Heart right ventricle (tissue), 16 donors: ENCODE measurements at regions not wholly inside any gene's neighbourhood (a gene's known extent, or its start where the extent isn't known, plus 50 kb on each side); places are given as distances from the start of the nearest gene placed in this dataset.

Source experiments
- ATAC-seq, 8 donors: fragments of 200-7000 bp; cut with Tn5 transposase; one replicate each; pipeline ENCODE4 v1.9.1; 2020; ENCODE audit warnings: mild to moderate bottlenecking in 8 of 8, moderate library complexity in 8 of 8, moderate number of reproducible peaks in 1 of 8
- DNase-seq, 2 donors: peaks; one replicate each; pipeline ENCODE4 v3.0.0-alpha.2; 2020
- H3K27ac ChIP-seq, 10 donors: fragments of 200-600 bp; sonication (generic) in 2 of 10; one replicate each; pipeline versions ENCODE4 v1.5.0 to v1.8.0; 2020 to 2022; ENCODE audit warnings: mild to moderate bottlenecking in 3 of 10
- H3K27me3 ChIP-seq, 7 donors: fragments of 200-600 bp; one replicate each; pipeline ENCODE4 v1.8.0; 2021 to 2022; ENCODE audit warnings: mild to moderate bottlenecking in 2 of 7
- H3K36me3 ChIP-seq, 9 donors: fragments of 200-600 bp; sonication (generic) in 1 of 9; one replicate each; pipeline versions ENCODE4 v1.5.0 to v1.8.0; 2020 to 2022; ENCODE audit warnings: mild to moderate bottlenecking in 2 of 9
- H3K4me1 ChIP-seq, 9 donors: fragments of 200-600 bp; sonication (generic) in 1 of 9; one replicate each; pipeline versions ENCODE4 v1.5.0 to v1.8.0; 2020 to 2022; ENCODE audit warnings: mild to moderate bottlenecking in 4 of 9
- H3K4me3 ChIP-seq, 10 donors: fragments of 200-600 bp; sonication (generic) in 2 of 10; one replicate each; pipeline versions ENCODE4 v1.5.0 to v1.8.0; 2020 to 2022; ENCODE audit warnings: mild to moderate bottlenecking in 7 of 10, moderate library complexity in 2 of 10
- H3K9me3 ChIP-seq, 11 donors: fragments of 200-600 bp in 10 of 11; sonication (generic) in 2 of 11; one replicate each; pipeline versions ENCODE4 v1.5.0 to v1.8.0; 2013 to 2022; ENCODE audit warnings: mild to moderate bottlenecking in 2 of 11, control low read depth in 1 of 11, moderate library complexity in 1 of 11
- CTCF ChIP-seq, 9 donors: fragments of 200-600 bp; sonication (generic) in 2 of 9; IDR thresholded peaks; one replicate each; pipeline versions ENCODE4 v1.5.0 to v1.8.0; 2021 to 2022; ENCODE audit warnings: antibody characterized with exemption in 9 of 9, mild to moderate bottlenecking in 5 of 9, moderate library complexity in 1 of 9
- WGBS, 2 donors: extraction: QIAGEN DNeasy Blood & Tissue Kit; methylation state at CpG; one replicate each; pipeline ENCODE4 v1.1.7; 2013; ENCODE audit warnings: inconsistent platforms in 1 of 2; 5-methylcytosine and 5-hydroxymethylcytosine counted together
- intact Hi-C, 10 donors: fragments of 100-400 bp; cut with DNase I; formaldehyde crosslinking; loops; one replicate each; pipeline versions ENCODE4 v1.11.1 to v1.14.2; 2022
- donor health status: Arrhythmogenic right ventricular cardiomyopathy.
- donor health status: ischemic (EF 13 %, LVEDD 7.1; RV severe dilation, severe dysfunction).
- donor health status: healthy with polysubstance abuse.
- donor health status: DM: no; HTN: yes; CAD: no.
- donor health status: DM: no; HTN: no; CAD: no.
- donor health status: ischemic (EF 25% LVEDD 6.9; RV normal size, moderate dysfunction).
- donor health status: ischemic (EF 25% LVEDD 5.7; RV mildly dilated, moderate dysfunction).
- donor health status: healthy.
- donor health status: DM: yes; HTN: yes; CAD: no.
- donor health status: Ischemic cardiomyopathy.
- donor health status: ischemic (EF 35%, LVEDD 5.7; RV mildly dilated, moderate dysfunction).
- donor health status: nonischemic (EF 11% LVEDD 7.7; RV severe dilation, severe dysfunction).
- donor health status: DM: yes; HTN: yes; CAD: no.
- donor health status: PGD.
- donor health status: ischemic (EF 29% LVEDD 5.4; RV normal size, mild dysfunction).
- donor health status: nonischemic (EF 23%, LVEDD 6.1; RV moderate dilation, normal function).

- H3K36me3 ChIP-seq = no peaks in the 10 kb centered on the region
- H3K4me3 ChIP-seq = no peak overlapping the region
- intact Hi-C loops = no loop called here
- peaks cover 0 to 15% (median 0%) of the 10 kb centered on the region in 11 donors for H3K9me3 ChIP-seq
- DNase-seq (no peak), ATAC-seq (no peak)
- no peak overlapping the region for H3K27ac ChIP-seq
- H3K4me1 ChIP-seq = no peaks in the 10 kb centered on the region
- no peaks in the 10 kb centered on the region for H3K27me3 ChIP-seq
- WGBS, 2 donors = 89% methylated on average over 4 of the region's 4 CpGs
- no peak for TF ChIP-seq CTCF (IDR thresholded peaks at IDR 0.05)
Observed at GRCh38 chrX:6640727-6641126, 105.8 kb upstream of the VCX3A start.

GRCh38 chrX:6614506-6614905 lies 79.6 kb upstream of the VCX3A start:
- ATAC-seq (no peak), DNase-seq (no peak)
- Histone ChIP-seq H3K27me3 (no peaks in the 10 kb centered on the region), H3K9me3 (peaks cover 0 to 11% (median 0%) of the 10 kb centered on the region in 11 donors), H3K4me3 (no peak overlapping the region), H3K36me3 (no peaks in the 10 kb centered on the region), H3K4me1 (no peaks in the 10 kb centered on the region), H3K27ac (no peak overlapping the region)
- TF ChIP-seq CTCF (IDR thresholded peaks at IDR 0.05) = no peak
- 37 to 43% methylated on average over 7 of the region's 7 CpGs for WGBS, 2 donors
- intact Hi-C loops = no loop called here

- intact Hi-C loops = no loop called here
- no peak for TF ChIP-seq CTCF (IDR thresholded peaks at IDR 0.05)
- H3K9me3 ChIP-seq = no peaks in the 10 kb centered on the region
Observed at GRCh38 chrX:6599230-6599860, 64.4 kb upstream of the VCX3A start.

More at GRCh38 chrX:6599230-6599860, 64.4 kb upstream of the VCX3A start:
- no peak for DNase-seq
- WGBS, 2 donors = 48 to 57% methylated on average over 4 of the region's 4 CpGs
- H3K36me3 ChIP-seq = no peaks in the 10 kb centered on the region
- ATAC-seq = no peak
- H3K4me3 ChIP-seq = no peak overlapping the region
- H3K27me3 ChIP-seq = no peaks in the 10 kb centered on the region
- no peaks in the 10 kb centered on the region for H3K4me1 ChIP-seq
- H3K27ac ChIP-seq = no peak overlapping the region
